Naive thymus-derived CD8-positive, alpha-beta T cell (primary cell): ENCODE measurements at regions not wholly inside any gene's neighbourhood (a gene's known extent, or its start where the extent isn't known, plus 50 kb on each side); places are given as distances from the start of the nearest gene placed in this dataset.

ENCODE experiments used
- ATAC-seq, 2 donors: fragments of 150-1000 bp; cut with Tn5 transposase in 1 of 2; sonication (Bioruptor Pico), chemical (Tn5 transposase) in 1 of 2; 1 replicate in 1 of 2; 2 replicates in 1 of 2; pipeline ENCODE4 v1.10.0; 2021; ENCODE audit warnings: mild to moderate bottlenecking in 2 of 2, moderate library complexity in 2 of 2
- POLR2A ChIA-PET: fragments of 350-600 bp; sonication (Branson Sonifier 250); formaldehyde crosslinking; loops from one replicate; lab custom pipeline; 2021; ENCODE audit warnings: antibody characterized with exemption; lab: Charles Lee
- DNase-seq, 10 donors: peaks; one replicate each; pipeline versions ENCODE4 v3.0.0 to v3.0.0-alpha.2; 2020 to 2022
- H3K27ac Mint-ChIP-seq, 10 donors: one replicate each; pipeline ENCODE4 v1.8.0; 2020 to 2022; ENCODE audit warnings: mild to moderate bottlenecking in 10 of 10, mixed read lengths in 10 of 10, moderate library complexity in 4 of 10, inconsistent platforms in 1 of 10
- H3K27me3 Mint-ChIP-seq, 5 donors: one replicate each; pipeline ENCODE4 v1.8.0; 2021 to 2022; ENCODE audit warnings: mixed read lengths in 5 of 5
- H3K36me3 Mint-ChIP-seq, 3 donors: one replicate each; pipeline ENCODE4 v1.8.0; 2020 to 2022; ENCODE audit warnings: mixed read lengths in 3 of 3, mild to moderate bottlenecking in 2 of 3, inconsistent platforms in 1 of 3
- H3K4me1 Mint-ChIP-seq, 4 donors: one replicate each; pipeline ENCODE4 v1.8.0; 2021 to 2022; ENCODE audit warnings: mixed read lengths in 4 of 4
- H3K4me3 Mint-ChIP-seq, 10 donors: one replicate each; pipeline ENCODE4 v1.8.0; 2020 to 2022; ENCODE audit warnings: mild to moderate bottlenecking in 10 of 10, mixed read lengths in 10 of 10, moderate library complexity in 6 of 10, inconsistent platforms in 1 of 10
- H3K9me3 Mint-ChIP-seq, 9 donors: one replicate each; pipeline ENCODE4 v1.8.0; 2020 to 2022; ENCODE audit warnings: mixed read lengths in 9 of 9, mild to moderate bottlenecking in 3 of 9, inconsistent platforms in 1 of 9, moderate library complexity in 1 of 9

DNA sequence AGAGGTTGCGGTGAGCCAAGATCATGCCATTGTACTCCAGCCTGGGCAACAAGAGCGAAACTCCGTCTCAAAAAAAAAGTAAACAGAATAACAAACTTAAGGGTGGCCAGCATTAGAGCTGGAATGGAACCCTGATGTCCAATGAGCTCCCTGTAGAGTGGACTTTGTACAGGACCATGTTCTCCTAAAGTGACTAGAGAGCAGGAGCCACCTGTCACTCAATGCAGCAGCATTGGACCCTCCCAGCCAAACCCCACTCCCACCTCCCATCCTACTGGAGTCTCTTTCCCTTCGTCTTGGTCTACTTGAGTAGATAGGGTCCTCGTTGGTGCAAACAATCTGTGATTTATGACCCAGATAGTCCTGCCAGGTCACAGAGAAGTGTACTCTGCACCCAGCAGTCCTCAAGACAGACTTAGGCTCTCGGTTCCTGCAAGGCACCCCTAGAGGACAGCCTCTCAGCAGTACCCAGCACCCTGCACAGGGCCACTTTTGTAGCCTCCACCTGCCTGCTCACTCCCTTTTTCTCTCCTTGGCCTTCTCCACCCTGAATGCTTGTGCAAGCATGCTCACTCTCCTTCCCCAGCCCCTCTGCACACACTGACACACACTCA lies 69.2 kb upstream of the ZNF281 start:
- Mint-ChIP-seq H3K4me3 (no peak overlapping the region), H3K27ac (peak overlapping the region in 2 of 10 donors; percentile 63 to 78), H3K4me1 (peaks cover 0 to 6% (median under 1%) of the 10 kb centered on the region in 4 donors), H3K9me3 (no peaks in the 10 kb centered on the region), H3K27me3 (peaks cover 3 to 10% (median 10%) of the 10 kb centered on the region in 5 donors), H3K36me3 (no peaks in the 10 kb centered on the region)
- ATAC-seq (no peak), DNase-seq (no peak)
- POLR2A ChIA-PET: no interaction called here

- Mint-ChIP-seq H3K4me1 (peaks cover 0 to 7% (median 2%) of the 10 kb centered on the region in 4 donors), H3K36me3 (no peaks in the 10 kb centered on the region), H3K4me3 (no peak overlapping the region), H3K9me3 (no peaks in the 10 kb centered on the region), H3K27ac (no peak overlapping the region), H3K27me3 (peaks cover 2 to 10% (median 7%) of the 10 kb centered on the region in 5 donors)
- POLR2A ChIA-PET: no interaction called here
- DNase-seq (no peak), ATAC-seq (no peak)
These were observed 68.4 kb upstream of the ZNF281 start for GRCh38 chr1:200478239-200478623.

DNA sequence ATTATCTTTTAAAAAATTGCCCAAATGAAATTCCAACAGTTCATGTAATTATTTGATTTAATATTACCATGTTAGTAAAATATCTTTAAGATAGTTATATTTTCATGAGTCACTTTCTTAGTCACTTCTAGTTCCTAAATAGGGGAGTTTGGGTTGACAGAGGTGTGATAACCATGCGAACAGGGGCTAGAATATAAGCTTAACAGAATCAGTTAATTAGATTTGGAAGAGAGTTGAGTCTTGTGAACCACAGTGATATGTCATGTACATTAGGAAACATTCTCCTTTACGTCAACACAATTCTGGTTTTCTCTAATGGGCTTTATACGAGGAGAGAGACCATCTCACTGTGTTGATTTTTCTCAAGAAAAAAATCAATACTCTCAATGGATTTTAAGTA lies 64.8 kb upstream of the ZNF281 start:
- DNase-seq (no peak), ATAC-seq (no peak)
- peaks cover 0 to 5% (median 3%) of the 10 kb centered on the region in 4 donors for H3K4me1 Mint-ChIP-seq
- H3K27me3 Mint-ChIP-seq: peaks cover 2 to 8% (median 6%) of the 10 kb centered on the region in 5 donors
- no peaks in the 10 kb centered on the region for H3K9me3 Mint-ChIP-seq
- H3K4me3 Mint-ChIP-seq: no peak overlapping the region
- POLR2A ChIA-PET: no interaction called here
- H3K27ac Mint-ChIP-seq: no peak overlapping the region
- no peaks in the 10 kb centered on the region for H3K36me3 Mint-ChIP-seq

DNA sequence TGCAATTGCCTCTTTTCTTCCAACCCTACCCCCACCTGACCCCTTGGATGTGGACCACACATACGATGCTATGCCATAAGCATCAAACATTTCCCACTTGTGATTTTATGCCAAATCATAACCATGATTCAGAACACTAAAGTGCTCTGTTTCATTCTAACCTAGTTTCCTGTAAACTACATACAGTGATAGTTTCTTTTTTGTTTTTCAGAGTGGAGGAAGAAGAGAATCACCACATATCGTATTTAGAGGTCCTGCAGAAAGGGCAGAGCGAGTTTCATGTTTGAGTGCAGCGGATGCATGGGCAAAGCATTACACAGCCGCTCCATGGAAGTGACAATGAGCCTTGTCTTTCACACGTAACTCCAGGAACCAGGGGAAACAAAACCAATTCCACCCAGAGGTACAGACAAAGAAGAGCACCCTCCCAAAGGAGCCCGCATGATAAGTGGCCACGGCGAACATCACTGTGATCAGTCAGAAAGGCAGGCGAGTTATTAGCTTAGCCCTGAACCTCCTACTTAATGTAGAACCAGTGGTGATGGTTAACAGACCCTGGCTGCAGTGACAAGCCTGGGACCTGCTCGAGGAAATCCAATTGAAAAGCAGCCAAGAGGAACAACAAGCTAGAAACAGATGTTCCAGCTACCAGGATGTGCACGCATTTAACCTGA lies 64.0 kb upstream of the ZNF281 start:
- ATAC-seq: no peak
- Mint-ChIP-seq H3K27me3 (peaks cover 0 to 9% (median 0%) of the 10 kb centered on the region in 5 donors), H3K4me3 (peak overlapping the region in 3 of 10 donors; percentile 1 to 78 (median 13)), H3K9me3 (no peaks in the 10 kb centered on the region), H3K27ac (peak overlapping the region in 1 of 10 donors; percentile 25), H3K36me3 (no peaks in the 10 kb centered on the region), H3K4me1 (peaks cover 0 to 5% (median 2%) of the 10 kb centered on the region in 4 donors)
- POLR2A ChIA-PET: no interaction called here
- DNase-seq: no peak

- no peak overlapping the region for H3K4me3 Mint-ChIP-seq
- ATAC-seq: no peak
- H3K36me3 Mint-ChIP-seq: no peaks in the 10 kb centered on the region
- no peak for DNase-seq
- no peaks in the 10 kb centered on the region for H3K9me3 Mint-ChIP-seq
- H3K27me3 Mint-ChIP-seq: peaks cover 0 to 9% (median 0%) of the 10 kb centered on the region in 5 donors
- POLR2A ChIA-PET: no interaction called here
- H3K27ac Mint-ChIP-seq: no peak overlapping the region
- peaks cover 0 to 5% (median 2%) of the 10 kb centered on the region in 4 donors for H3K4me1 Mint-ChIP-seq
These were observed 61.9 kb upstream of the ZNF281 start for GRCh38 chr1:200471739-200472138.

DNA sequence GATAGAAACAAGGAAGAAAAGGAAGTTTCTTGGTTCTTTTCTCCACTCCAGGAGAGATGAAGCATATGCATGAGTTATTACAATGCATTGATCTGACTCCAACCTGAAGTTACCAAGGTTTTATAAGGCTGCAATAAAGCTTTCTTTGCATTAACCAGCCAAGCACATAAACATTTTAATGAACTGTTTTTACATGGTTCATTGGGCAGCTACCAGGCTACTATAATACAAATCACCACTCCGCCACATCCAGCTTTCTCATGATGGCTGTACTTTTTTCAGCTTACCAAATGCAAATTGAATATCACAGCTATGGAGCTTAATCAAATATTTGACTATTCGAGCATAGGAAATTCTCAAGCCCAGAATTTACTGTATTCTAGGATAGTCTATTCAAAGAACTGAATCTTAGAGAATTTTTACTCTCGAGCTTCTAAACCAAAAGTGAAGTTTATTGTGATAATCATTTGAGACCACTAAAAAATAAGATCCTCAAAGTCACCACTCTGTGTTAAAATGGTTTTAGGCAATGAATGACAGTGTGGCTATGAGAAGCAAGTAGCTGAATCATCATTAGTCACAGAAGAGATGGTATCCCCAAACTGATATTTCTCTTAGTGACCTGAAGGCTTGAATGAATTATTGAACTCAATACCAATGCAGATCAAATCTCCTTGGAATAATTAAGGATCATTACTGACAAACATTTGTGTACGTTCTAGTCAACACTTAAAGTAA lies 58.6 kb upstream of the ZNF281 start:
- POLR2A ChIA-PET: no interaction called here
- ATAC-seq (no peak), DNase-seq (no peak)
- Mint-ChIP-seq H3K27ac (no peak overlapping the region), H3K27me3 (peaks cover 0 to 13% (median 0%) of the 10 kb centered on the region in 5 donors), H3K36me3 (no peaks in the 10 kb centered on the region), H3K9me3 (no peaks in the 10 kb centered on the region), H3K4me1 (peaks cover 0 to 2% (median under 1%) of the 10 kb centered on the region in 4 donors), H3K4me3 (no peak overlapping the region)

DNA sequence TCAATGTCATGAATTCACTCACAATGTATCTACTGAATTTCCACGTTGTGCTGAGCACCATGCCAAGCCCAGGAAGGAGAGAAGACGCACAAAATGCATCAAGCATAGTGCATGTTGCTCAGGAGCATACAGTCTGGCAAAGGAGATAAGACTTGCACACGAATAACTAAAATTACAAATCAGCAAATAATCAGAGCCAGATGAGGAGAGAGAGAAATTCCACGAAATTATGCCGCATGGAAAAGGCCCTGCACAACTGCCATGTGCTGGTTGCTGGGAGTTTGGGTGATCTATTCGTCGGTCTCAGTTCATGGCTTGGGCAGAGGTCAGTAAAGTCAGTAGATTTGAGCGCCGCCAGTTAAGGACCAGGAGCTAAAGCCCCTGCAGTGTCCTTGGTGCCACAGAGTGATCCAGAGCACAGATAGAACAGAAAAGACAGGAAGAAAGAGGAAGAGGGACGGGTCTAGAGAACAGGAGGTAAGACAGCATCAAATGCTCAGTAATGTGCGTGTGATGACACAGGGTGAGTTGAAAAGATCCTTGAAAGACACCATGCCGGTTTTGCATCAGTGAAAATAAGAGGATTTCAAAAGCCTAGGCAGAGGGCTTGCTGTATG lies 55.1 kb upstream of the ZNF281 start:
- peaks cover 0 to 9% (median 0%) of the 10 kb centered on the region in 5 donors for H3K27me3 Mint-ChIP-seq

More for the DNA sequence above, 55.1 kb upstream of the ZNF281 start:
- Mint-ChIP-seq H3K4me1 (no peaks in the 10 kb centered on the region), H3K9me3 (no peaks in the 10 kb centered on the region), H3K4me3 (no peak overlapping the region), H3K36me3 (no peaks in the 10 kb centered on the region), H3K27ac (no peak overlapping the region)
- no peak for DNase-seq
- ATAC-seq: no peak
- POLR2A ChIA-PET: no interaction called here
